GM08714 (cell line): ENCODE measurements at regions not wholly inside any gene's neighbourhood (a gene's known extent, or its start where the extent isn't known, plus 50 kb on each side); places are given as distances from the start of the nearest gene placed in this dataset.

Experiments used
- H3K4me3 ChIP-seq: fragments of 200-500 bp; sonication (Bioruptor generic); 2 replicates; pipeline ENCODE4 v1.5.1; 2014; ENCODE audit warnings: mild to moderate bottlenecking, low read length, inconsistent platforms
- ZNF274 ChIP-seq: IDR thresholded peaks from 2 replicates; pipeline ENCODE4 v1.6.1; 2012; ENCODE audit warnings: mild to moderate bottlenecking, low read depth, low read length

- TF ChIP-seq ZNF274, result no peak
- H3K4me3 ChIP-seq, result no peak overlapping the region
Measured at GRCh38 chr4:111991163-111991562, 154.1 kb upstream of the FAM241A start.

GRCh38 chr4:111991797-111992196, 153.5 kb upstream of the FAM241A start:
- no peak overlapping the region for H3K4me3 ChIP-seq
- TF ChIP-seq ZNF274, result no peak

GRCh38 chr4:111992351-111993168, 152.7 kb upstream of the FAM241A start:
- TF ChIP-seq ZNF274, result no peak
- no peak overlapping the region for H3K4me3 ChIP-seq

- no peak overlapping the region for H3K4me3 ChIP-seq
- no peak for TF ChIP-seq ZNF274
Measured at GRCh38 chr4:111994392-111994791, 150.9 kb upstream of the FAM241A start.

GRCh38 chr4:111997785-111998184, 147.5 kb upstream of the FAM241A start:
- no peak for TF ChIP-seq ZNF274
- no peak overlapping the region for H3K4me3 ChIP-seq

GRCh38 chr4:111999801-112000200, 145.5 kb upstream of the FAM241A start:
- TF ChIP-seq ZNF274, result no peak
- no peak overlapping the region for H3K4me3 ChIP-seq

- no peak for TF ChIP-seq ZNF274
- H3K4me3 ChIP-seq, result no peak overlapping the region
Measured at GRCh38 chr4:112001041-112001440, 144.2 kb upstream of the FAM241A start.

GRCh38 chr4:112002248-112002661, 143.0 kb upstream of the FAM241A start:
- no peak for TF ChIP-seq ZNF274
- no peak overlapping the region for H3K4me3 ChIP-seq

GRCh38 chr4:112003231-112003907, 141.9 kb upstream of the FAM241A start:
- no peak for TF ChIP-seq ZNF274
- H3K4me3 ChIP-seq, result no peak overlapping the region

GRCh38 chr4:112005027-112005426, 140.2 kb upstream of the FAM241A start:
- no peak for TF ChIP-seq ZNF274
- no peak overlapping the region for H3K4me3 ChIP-seq

GRCh38 chr4:112007391-112007790, 137.9 kb upstream of the FAM241A start:
- no peak for TF ChIP-seq ZNF274
- no peak overlapping the region for H3K4me3 ChIP-seq

GRCh38 chr4:112015960-112016359, 129.3 kb upstream of the FAM241A start:
- no peak for TF ChIP-seq ZNF274
- no peak overlapping the region for H3K4me3 ChIP-seq

GRCh38 chr4:112023402-112023950, 121.8 kb upstream of the FAM241A start:
- no peak for TF ChIP-seq ZNF274

GRCh38 chr4:112026058-112026457, 119.2 kb upstream of the FAM241A start:
- TF ChIP-seq ZNF274, result no peak
- H3K4me3 ChIP-seq, result no peak overlapping the region

More at GRCh38 chr4:112023402-112023950, 121.8 kb upstream of the FAM241A start:
- no peak overlapping the region for H3K4me3 ChIP-seq

- no peak overlapping the region for H3K4me3 ChIP-seq
- no peak for TF ChIP-seq ZNF274
Measured at GRCh38 chr4:112029771-112030171, 115.5 kb upstream of the FAM241A start.

GRCh38 chr4:112031712-112032328, 113.4 kb upstream of the FAM241A start:
- no peak for TF ChIP-seq ZNF274
- H3K4me3 ChIP-seq, result no peak overlapping the region
